SK-N-SH (cell line): ENCODE measurements at regions not wholly inside any gene's neighbourhood (a gene's known extent, or its start where the extent isn't known, plus 50 kb on each side); places are given as distances from the start of the nearest gene placed in this dataset.

Source experiments
- CTCF ChIA-PET: fragments of 300-600, 350-600 bp; formaldehyde crosslinking; extraction: SDS; loops from one replicate; lab custom pipeline; 2021; lab: Yijun Ruan, JAX
- POLR2A ChIA-PET: fragments of 350-600 bp; sonication (Branson Sonifier 250); formaldehyde crosslinking; extraction: SDS; loops from one replicate; lab custom pipeline; 2020; ENCODE audit warnings: antibody characterized with exemption, inconsistent platforms; lab: Yijun Ruan, JAX
- DNase-seq: peaks from one replicate; pipeline ENCODE4 v3.0.0; 2012
- H2AFZ ChIP-seq: fragments of 200-600 bp; sonication (generic); 2 replicates; pipeline ENCODE4 v1.8.1; 2016; ENCODE audit warnings: antibody characterized with exemption, mild to moderate bottlenecking, low read depth
- H3F3A ChIP-seq: fragments of 200-600 bp; sonication (generic); replicated peaks from 2 replicates; pipeline ENCODE3; 2016; ENCODE audit warnings: antibody characterized with exemption, mild to moderate bottlenecking; ENCODE audit not compliant: insufficient read depth
- H3K27ac ChIP-seq, 2 experiments: fragments of 200-500 bp in 1 of 2; fragments of 200-600 bp in 1 of 2; sonication (Bioruptor generic) in 1 of 2; sonication (generic), shearing (Covaris generic) in 1 of 2; 2 replicates each; pipeline versions ENCODE4 v1.5.1 to v1.6.1; 2014 to 2016; ENCODE audit warnings: low read depth in 2 of 2, inconsistent platforms in 1 of 2, low read length in 1 of 2, mild to moderate bottlenecking in 1 of 2, mixed read lengths in 1 of 2
- H3K27me3 ChIP-seq: fragments of 200-600 bp; sonication (generic), shearing (Covaris generic); 2 replicates; pipeline ENCODE4 v1.6.1; 2016; ENCODE audit warnings: mixed run types; ENCODE audit not compliant: insufficient read depth
- H3K36me3 ChIP-seq, 2 experiments: fragments of 200-500 bp in 1 of 2; fragments of 200-600 bp in 1 of 2; sonication (Bioruptor generic) in 1 of 2; sonication (generic) in 1 of 2; replicated peaks in 1 of 2; 2 replicates each; pipeline versions ENCODE3 to v1.5.1; 2014 to 2016; ENCODE audit warnings: low read length in 1 of 2, mild to moderate bottlenecking in 1 of 2; ENCODE audit not compliant: insufficient read depth in 2 of 2, control insufficient read depth in 1 of 2
- H3K4me1 ChIP-seq, 2 experiments: fragments of 200-500 bp in 1 of 2; fragments of 200-600 bp in 1 of 2; sonication (Bioruptor generic) in 1 of 2; sonication (generic), shearing (Covaris generic) in 1 of 2; 2 replicates each; pipeline versions ENCODE4 v1.5.1 to v1.6.1; 2014 to 2016; ENCODE audit warnings: low read depth in 1 of 2, low read length in 1 of 2, mixed run types in 1 of 2; ENCODE audit not compliant: insufficient read depth in 2 of 2, control insufficient read depth in 1 of 2
- H3K4me2 ChIP-seq: fragments of 200-600 bp; sonication (generic), shearing (Covaris generic); 2 replicates; pipeline ENCODE4 v1.6.1; 2017; ENCODE audit warnings: mixed run types
- H3K4me3 ChIP-seq, 2 experiments: fragments of 200-500 bp in 1 of 2; fragments of 200-600 bp in 1 of 2; sonication (Bioruptor generic) in 1 of 2; sonication (generic), shearing (Covaris generic) in 1 of 2; 2 replicates each; pipeline versions ENCODE4 v1.5.1 to v1.8.1; 2014 to 2016; ENCODE audit warnings: low read depth in 2 of 2, inconsistent platforms in 1 of 2, low read length in 1 of 2, mild to moderate bottlenecking in 1 of 2, mixed read lengths in 1 of 2, moderate library complexity in 1 of 2
- H3K79me2 ChIP-seq: fragments of 200-600 bp; sonication (generic); 2 replicates; pipeline ENCODE4 v1.8.1; 2017; ENCODE audit warnings: mild to moderate bottlenecking; ENCODE audit not compliant: insufficient read depth
- H3K9ac ChIP-seq: fragments of 200-600 bp; sonication (generic); 2 replicates; pipeline ENCODE4 v1.6.1; 2017; ENCODE audit warnings: mixed run types
- H3K9me2 ChIP-seq: fragments of 200-600 bp; sonication (generic); 2 replicates; pipeline ENCODE4 v1.6.1; 2017; ENCODE audit warnings: mixed run types
- H3K9me3 ChIP-seq: fragments of 200-600 bp; sonication (generic); 2 replicates; pipeline ENCODE4 v1.6.1; 2017; ENCODE audit warnings: mixed run types, mild to moderate bottlenecking, moderate library complexity
- H4K20me1 ChIP-seq: fragments of 200-600 bp; sonication (generic); 2 replicates; pipeline ENCODE4 v1.6.1; 2017; ENCODE audit warnings: mild to moderate bottlenecking, mixed run types; ENCODE audit not compliant: insufficient read depth
- CHD2 ChIP-seq: fragments of 150-350 bp; IDR thresholded peaks from 2 replicates; pipeline ENCODE4 v1.6.1; 2018; ENCODE audit warnings: low read length; ENCODE audit not compliant: partially characterized antibody
- ELF1 ChIP-seq: IDR thresholded peaks from 2 replicates; pipeline ENCODE4 v1.4.0; 2012
- EZH2phosphoT487 ChIP-seq: fragments of 200-600 bp; sonication (generic); IDR thresholded peaks from 2 replicates; pipeline ENCODE4 v1.6.1; 2017; ENCODE audit warnings: low read depth, mixed run types, mild to moderate bottlenecking, antibody characterized with exemption, moderate library complexity, borderline replicate concordance
- FOXM1 ChIP-seq: IDR thresholded peaks from 2 replicates; pipeline ENCODE4 v1.4.0; 2012; ENCODE audit warnings: low read depth, mild to moderate bottlenecking
- GABPA ChIP-seq: IDR thresholded peaks from 2 replicates; pipeline ENCODE4 v1.4.0; 2012; ENCODE audit warnings: low read depth, mild to moderate bottlenecking
- JUND ChIP-seq: IDR thresholded peaks from 2 replicates; pipeline ENCODE4 v1.4.0; 2012
- MEF2A ChIP-seq: IDR thresholded peaks from 2 replicates; pipeline ENCODE4 v1.4.0; 2012; ENCODE audit warnings: low read depth, borderline replicate concordance
- MXI1 ChIP-seq: IDR thresholded peaks from 2 replicates; pipeline ENCODE4 v1.6.1; 2012; ENCODE audit warnings: mild to moderate bottlenecking, low read depth, low read length, improper control_type of control experiment
- PBX3 ChIP-seq: IDR thresholded peaks from 2 replicates; pipeline ENCODE4; 2012
- POLR2AphosphoS5 ChIP-seq: IDR thresholded peaks from 2 replicates; pipeline ENCODE4 v1.6.1; 2012; ENCODE audit warnings: low read depth, low read length
- RFX5 ChIP-seq: IDR thresholded peaks from 2 replicates; pipeline ENCODE4 v1.6.1; 2012; ENCODE audit warnings: mild to moderate bottlenecking, improper control_type of control experiment, low read length
- RXRA ChIP-seq: IDR thresholded peaks from 2 replicates; pipeline ENCODE4 v1.4.0; 2012; ENCODE audit warnings: low read depth, mild to moderate bottlenecking, borderline replicate concordance
- TEAD4 ChIP-seq: IDR thresholded peaks from 2 replicates; pipeline ENCODE4 v1.4.0; 2012; ENCODE audit warnings: mild to moderate bottlenecking, borderline replicate concordance; ENCODE audit not compliant: insufficient read depth
- USF2 ChIP-seq: fragments of 150-350 bp; IDR thresholded peaks from 2 replicates; pipeline ENCODE4 v1.6.1; 2017; ENCODE audit warnings: antibody characterized with exemption, low read length, low read depth, borderline replicate concordance
- WGBS: methylation state at CpG from one replicate; pipeline ENCODE4 v1.1.6; 2017; ENCODE audit warnings: low lambda C conversion rate; 5-methylcytosine and 5-hydroxymethylcytosine counted together

- Histone ChIP-seq H4K20me1 (no peaks in the 10 kb centered on the region), H3F3A (no peaks in the 10 kb centered on the region), H3K4me3 (no peak overlapping the region), H2AFZ (no peak overlapping the region), H3K36me3 (no peaks in the 10 kb centered on the region), H3K27ac (no peak overlapping the region), H3K9me2 (no peaks in the 10 kb centered on the region), H3K79me2 (no peaks in the 10 kb centered on the region), H3K27me3 (no peaks in the 10 kb centered on the region), H3K9ac (no peak overlapping the region), H3K4me1 (no peaks in the 10 kb centered on the region; a peak in 1 of 4 replicates), H3K4me2 (no peak overlapping the region), H3K9me3 (no peaks in the 10 kb centered on the region)
- TF ChIP-seq RXRA, result no peak
- no peak for TF ChIP-seq TEAD4
- no peak for TF ChIP-seq EZH2phosphoT487
- no peak for TF ChIP-seq CHD2
- no peak for TF ChIP-seq POLR2AphosphoS5
- no peak for TF ChIP-seq MEF2A
- TF ChIP-seq RFX5, result no peak
- TF ChIP-seq PBX3, result no peak
- TF ChIP-seq USF2, result no peak
- TF ChIP-seq ELF1, result no peak
- ChIA-PET CTCF (no interaction called here), POLR2A (no interaction called here)
- 46% methylated on average over 4 of the region's 4 CpGs for WGBS
- DNase-seq, result no peak
These were observed 1135.9 kb downstream of the KCNT2 start for GRCh38 chr1:195472291-195472690.

- H3F3A ChIP-seq, result no peaks in the 10 kb centered on the region
- no peaks in the 10 kb centered on the region for H3K79me2 ChIP-seq
- H4K20me1 ChIP-seq, result no peaks in the 10 kb centered on the region
- no peaks in the 10 kb centered on the region for H3K9me3 ChIP-seq
- ChIA-PET POLR2A (no interaction called here), CTCF (no interaction called here)
- no peaks in the 10 kb centered on the region for H3K36me3 ChIP-seq
- H3K4me1 ChIP-seq, result no peaks in the 10 kb centered on the region; a peak in 1 of 4 replicates
- no peak overlapping the region for H3K4me2 ChIP-seq
- no peak overlapping the region for H3K4me3 ChIP-seq
- 75% methylated on average over 1 of the region's 1 CpG for WGBS
- no peak for DNase-seq
- no peak for TF ChIP-seq FOXM1
- TF ChIP-seq PBX3, result no peak
- TF ChIP-seq MXI1, result no peak
- no peak for TF ChIP-seq JUND
- TF ChIP-seq GABPA, result no peak
- H3K27ac ChIP-seq, result no peak overlapping the region; a peak in 1 of 4 replicates
- no peak overlapping the region for H3K9ac ChIP-seq
- no peaks in the 10 kb centered on the region for H3K27me3 ChIP-seq
- H3K9me2 ChIP-seq, result no peaks in the 10 kb centered on the region
- no peak overlapping the region for H2AFZ ChIP-seq
These were observed 1141.6 kb downstream of the KCNT2 start for GRCh38 chr1:195466639-195467038.
